Pons (tissue), 1 donor: ENCODE measurements at regions not wholly inside any gene's neighbourhood (a gene's known extent, or its start where the extent isn't known, plus 50 kb on each side); places are given as distances from the start of the nearest gene placed in this dataset.
A peak's percentile ranks its signal among the peaks of the same experiment; 100 is the strongest.

Source experiments
- DNase-seq: peaks from one replicate; pipeline ENCODE4 v3.0.0-alpha.2; 2016; ENCODE audit warnings: low spot score

DNA sequence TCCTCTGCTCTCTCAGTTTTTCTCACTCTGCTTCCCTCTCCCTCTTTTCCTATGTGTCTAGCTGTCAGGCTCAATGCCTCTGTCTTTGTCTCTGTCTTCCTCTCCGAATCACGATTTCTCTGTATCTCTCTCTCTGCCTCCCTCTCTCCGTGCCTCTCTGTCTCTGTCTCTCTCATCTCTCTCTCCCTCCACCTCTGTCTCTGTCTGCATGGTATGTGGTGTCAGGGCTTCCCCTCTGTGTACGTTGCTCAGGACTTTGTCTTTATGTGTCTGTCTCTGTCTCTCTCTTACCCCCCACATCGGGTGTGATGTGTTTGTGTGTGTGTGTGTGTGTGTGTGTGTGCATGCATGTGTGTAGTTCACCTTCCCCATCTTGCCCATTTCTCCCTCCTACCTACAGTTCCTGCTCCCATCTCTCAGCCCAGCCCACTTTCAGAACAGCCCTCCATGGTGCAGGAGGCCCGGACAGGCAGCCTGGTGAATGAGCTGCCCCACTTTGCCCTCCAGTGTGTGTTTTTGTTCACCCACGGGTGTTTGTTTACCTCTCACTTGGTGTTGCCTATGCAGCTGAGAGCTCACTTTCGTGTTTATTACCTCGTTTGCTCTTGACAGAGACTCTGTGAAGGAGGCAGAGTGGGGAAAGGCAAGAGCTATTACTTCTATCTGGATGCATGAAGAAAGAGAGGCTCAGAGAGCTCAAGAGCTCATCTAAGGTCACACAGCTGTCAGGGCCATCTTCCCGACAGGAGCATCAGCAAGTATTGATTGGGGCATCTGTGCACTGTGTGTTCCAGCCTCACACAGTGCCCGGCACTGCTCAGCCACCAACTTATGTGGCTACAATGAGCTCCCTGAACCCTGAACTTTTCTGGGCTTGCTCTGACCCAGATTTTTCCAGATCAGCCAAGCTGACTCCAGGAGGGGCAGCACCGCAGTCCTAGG is 163.5 kb upstream of the ZMIZ1 start:
- DNase-seq = no peak

GRCh38 chr10:78905957-78906308 is 162.8 kb upstream of the ZMIZ1 start:
- DNase-seq = peak; percentile 41

DNA sequence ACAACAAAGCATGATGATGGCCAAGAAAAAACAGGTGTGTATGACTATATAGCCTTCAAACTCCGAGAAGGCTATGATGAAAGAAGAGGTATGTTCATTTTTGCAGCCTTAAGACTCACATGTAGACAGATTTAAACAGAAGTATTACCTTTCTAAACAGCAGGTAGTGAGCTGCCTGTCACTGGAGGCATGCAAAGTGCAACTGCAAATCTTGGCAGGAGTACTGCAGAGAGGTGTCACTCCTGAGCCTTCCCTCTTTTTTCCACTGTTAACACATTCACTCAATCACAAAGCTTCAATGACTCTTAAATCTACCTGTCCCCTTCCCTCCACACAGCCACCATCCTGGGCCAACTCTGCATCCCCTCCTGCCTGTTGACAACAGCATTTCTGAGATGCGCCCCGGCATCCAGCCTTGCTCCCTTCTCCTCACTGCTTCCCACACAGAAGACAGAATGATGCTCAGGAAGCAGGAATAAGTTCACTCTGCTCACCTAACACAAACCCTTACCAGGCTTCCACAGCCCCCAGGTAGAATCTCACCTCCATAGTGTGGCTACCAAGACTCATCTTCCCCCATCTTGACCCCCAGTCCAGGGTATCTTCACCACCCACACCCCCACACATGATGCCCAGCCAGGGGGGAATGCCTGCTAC is 161.9 kb upstream of the ZMIZ1 start:
- DNase-seq = no peak

DNA sequence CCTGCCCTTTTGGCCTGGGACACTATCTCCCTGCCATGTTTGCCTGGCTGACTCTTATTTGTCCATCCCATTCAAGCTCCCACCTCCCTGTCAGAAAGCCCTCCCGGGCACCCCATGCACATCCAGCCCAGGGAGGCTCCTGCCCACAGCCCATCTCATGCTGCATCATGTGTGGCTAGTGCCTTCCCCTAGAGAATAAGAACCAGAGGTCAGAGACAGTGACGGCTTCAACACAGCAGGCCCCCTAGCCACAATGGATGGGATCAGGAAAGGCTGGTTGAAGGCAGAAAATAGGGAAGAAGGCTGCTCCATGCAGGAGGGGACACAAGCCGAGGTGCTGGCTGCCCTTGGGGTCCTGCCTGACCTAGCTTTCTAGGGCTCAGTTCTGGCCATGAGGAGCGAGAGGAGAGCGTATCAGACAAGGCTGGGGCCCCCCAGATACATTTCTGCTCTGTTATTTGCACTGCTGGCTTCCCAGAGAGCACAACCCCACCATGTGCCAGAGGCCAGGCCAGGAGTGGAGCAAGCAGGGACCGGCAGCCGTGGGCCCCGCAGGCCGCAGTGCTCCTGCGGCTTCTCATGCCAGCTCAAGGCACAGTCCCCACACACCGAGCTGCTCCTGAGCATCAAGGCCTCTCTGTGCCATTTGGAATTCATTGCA is 161.1 kb upstream of the ZMIZ1 start:
- no peak for DNase-seq

DNA sequence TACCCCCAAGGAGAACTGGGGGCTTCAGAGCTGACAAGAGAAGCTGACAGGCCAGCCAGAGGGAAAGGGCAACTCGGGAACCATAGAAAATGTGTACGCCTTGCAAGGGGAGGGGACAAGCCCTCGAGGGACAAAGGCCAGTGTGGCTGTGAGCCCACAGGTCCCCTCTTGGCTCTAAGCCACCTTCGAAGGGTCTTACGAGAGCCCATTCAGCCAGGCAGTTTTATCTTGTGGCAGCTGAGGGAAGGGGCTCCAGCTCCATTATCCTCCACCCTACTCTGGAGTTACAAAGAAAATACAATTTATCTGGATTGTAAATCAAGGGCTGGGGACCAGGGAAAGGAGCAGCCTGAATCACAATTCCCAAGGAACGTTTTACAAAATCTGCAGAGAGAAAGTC is 159.5 kb upstream of the ZMIZ1 start:
- DNase-seq = no peak

DNA sequence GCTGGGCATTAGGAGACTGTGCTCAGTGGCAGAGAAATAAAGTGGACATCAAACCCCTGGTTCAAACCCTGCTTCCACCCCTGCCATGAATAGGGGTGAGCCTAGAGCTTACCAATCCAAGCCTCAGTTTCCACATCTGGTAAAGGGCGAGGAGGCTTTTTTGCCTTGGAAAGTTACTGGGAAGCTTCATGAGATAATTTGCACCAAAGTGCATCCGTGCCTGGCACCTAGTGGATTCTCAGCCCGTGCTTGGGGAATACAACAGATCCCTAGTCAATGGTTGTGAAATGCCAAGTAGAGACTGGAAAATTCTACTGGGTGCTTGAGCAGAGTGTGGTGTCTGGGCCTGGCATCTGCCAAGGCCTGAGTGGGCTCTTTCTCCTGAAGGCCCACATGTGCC is 158.7 kb upstream of the ZMIZ1 start:
- DNase-seq = peak; percentile 46

- DNase-seq = no peak
These were observed 158.3 kb upstream of the ZMIZ1 start for GRCh38 chr10:78910476-78910875.

DNA sequence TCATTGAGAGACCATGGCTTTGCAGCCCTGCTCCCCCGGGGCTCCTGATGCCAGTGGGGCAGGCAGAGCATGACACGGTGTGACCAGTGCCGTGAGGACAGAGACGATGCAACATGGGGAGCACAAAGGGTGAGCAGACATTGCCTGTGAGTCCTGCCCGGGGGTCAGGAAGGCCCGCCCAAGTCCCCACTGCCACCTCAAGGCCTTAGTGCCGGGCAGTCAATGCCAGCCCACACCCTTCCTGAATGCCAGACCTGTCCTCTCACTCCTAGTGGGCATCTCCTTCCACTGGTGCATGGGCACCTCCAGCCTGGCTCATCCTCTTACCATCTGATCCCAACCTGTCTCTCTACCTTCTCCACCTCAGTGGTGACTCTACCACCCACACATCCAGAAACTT is 157.9 kb upstream of the ZMIZ1 start:
- no peak for DNase-seq

DNA sequence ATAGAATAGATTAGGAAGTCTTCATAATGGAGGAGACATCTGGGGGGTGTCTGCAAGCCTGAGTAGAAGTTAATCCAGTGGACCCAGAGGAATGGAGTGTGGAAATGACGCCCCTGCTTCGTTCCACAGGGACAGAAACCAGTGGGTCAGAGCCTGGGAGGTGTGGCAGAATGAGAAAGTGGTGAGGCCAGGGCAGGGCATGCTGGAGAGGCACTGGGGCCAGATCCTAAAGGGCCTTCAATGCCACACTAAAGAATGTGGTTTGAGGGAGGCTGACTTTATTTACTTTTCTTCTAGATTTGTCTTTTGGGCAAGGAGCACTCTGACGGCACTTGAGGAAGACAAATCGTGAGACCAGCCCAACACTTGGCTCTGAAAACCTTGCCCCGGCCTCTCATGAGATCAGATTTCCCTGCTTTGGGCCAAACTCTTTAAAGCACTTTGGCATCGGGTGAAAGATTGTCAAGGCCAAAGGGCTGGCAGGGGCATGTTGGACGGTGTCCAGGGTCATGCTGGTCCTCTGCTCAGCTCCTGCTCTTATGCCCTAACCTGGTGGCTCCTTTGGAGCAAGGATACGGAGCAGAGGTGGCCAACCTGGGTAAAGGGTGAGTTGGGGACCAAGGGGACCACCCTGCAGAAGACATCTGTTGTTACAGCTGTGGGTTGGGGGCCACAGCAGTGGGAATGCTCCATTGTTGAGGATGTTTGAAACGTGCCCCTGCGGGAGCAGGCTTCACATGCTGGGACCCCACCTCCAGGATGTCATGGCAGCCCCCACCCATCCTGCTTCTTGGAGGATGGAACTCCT is 157.0 kb upstream of the ZMIZ1 start:
- no peak for DNase-seq

GRCh38 chr10:78912361-78913218 is 156.2 kb upstream of the ZMIZ1 start:
- no peak for DNase-seq

DNA sequence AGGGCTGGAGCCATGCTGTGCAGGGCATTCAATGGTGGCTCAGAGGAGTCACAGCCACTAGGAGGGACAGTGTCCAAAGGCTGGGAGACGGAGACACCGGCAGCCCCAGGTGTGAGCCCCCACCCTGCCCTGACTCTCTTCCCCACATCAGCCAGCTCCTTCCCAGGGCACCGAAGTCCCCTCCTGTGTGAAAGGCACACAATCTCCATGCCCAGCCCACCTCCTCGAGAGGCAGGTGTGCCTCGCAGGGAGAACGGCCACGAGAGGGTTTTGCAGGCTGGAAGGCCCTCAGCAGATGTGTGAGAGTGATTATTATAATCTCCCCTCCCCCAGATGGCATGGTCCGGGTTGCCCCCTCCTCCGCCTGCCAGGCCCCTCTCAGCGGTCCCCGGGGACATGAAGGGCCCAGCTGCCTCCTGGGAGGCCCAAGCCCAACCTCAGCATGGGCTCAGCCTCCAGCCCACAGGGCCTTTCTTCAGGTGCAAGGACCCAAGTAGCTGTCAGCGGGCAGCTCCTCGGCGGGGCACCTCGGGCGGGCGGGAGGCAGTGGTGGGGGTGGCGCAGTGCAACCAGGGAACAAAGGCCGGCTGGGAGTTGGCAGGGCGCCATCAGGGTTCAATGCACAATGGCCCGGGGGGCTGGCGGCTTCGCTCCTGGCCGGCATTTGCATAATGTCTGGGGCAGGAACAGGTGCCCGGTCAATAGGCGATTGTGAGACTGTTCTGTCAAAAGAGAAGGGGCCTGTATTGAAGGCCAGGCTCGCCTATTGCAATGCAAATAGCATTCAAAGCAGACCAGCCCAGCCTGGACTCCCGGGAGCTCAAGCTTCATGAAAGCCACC is 155.3 kb upstream of the ZMIZ1 start:
- peak; percentile 99 for DNase-seq

DNA sequence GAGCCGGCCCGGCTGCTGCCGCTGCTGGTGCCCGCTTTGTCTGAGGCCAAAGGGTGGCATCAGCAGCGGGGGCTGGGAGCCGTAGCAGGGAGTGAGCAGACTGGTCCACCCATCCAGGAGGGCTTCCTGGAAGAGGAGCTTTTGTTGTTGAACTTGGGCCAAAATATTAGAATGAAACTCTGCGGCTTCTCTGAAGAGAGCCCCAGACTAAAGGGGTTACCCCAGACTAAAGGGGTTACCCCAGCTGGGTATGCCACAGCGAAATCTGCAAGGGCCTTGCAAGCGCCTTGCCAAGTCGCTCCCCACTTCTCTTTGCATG is 154.7 kb upstream of the ZMIZ1 start:
- DNase-seq = no peak

GRCh38 chr10:78914502-78915189 is 154.1 kb upstream of the ZMIZ1 start:
- DNase-seq = peak; percentile 34

DNA sequence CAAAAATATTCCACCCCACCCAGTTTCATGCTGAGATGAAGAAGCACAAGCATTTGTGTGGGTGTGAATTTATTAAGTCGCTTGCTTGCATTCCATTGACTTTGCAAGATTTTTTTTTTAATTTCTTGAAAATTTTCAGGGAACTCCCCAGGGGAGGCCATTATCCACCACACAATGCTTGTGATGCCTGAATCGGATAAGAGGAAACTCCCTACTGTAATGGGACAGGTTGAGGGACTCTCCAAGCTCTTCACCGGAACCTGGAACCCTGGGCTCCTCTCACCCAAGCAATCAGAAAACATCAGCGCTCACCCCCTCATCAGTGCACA is 153.6 kb upstream of the ZMIZ1 start:
- no peak for DNase-seq

DNA sequence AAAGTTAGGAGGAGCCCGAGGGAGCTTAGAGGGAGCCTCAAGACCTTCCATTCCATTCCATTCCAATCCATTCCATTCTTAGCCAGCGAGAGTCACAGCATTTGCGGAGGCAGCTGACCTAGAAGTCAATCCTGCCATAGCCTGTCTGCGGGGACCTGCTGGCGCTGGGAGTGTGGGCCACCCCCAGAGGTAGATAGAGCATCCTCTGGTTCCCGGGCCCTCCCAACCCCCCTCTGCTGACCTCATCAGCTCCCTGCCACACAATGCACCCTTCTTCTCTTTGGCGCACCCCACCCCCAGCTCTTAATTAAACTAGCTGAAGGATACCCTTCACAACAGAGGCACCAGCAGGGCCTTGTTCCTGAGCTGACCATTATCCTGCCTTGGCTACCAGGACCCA is 152.5 kb upstream of the ZMIZ1 start:
- peak; percentile 49 for DNase-seq

DNA sequence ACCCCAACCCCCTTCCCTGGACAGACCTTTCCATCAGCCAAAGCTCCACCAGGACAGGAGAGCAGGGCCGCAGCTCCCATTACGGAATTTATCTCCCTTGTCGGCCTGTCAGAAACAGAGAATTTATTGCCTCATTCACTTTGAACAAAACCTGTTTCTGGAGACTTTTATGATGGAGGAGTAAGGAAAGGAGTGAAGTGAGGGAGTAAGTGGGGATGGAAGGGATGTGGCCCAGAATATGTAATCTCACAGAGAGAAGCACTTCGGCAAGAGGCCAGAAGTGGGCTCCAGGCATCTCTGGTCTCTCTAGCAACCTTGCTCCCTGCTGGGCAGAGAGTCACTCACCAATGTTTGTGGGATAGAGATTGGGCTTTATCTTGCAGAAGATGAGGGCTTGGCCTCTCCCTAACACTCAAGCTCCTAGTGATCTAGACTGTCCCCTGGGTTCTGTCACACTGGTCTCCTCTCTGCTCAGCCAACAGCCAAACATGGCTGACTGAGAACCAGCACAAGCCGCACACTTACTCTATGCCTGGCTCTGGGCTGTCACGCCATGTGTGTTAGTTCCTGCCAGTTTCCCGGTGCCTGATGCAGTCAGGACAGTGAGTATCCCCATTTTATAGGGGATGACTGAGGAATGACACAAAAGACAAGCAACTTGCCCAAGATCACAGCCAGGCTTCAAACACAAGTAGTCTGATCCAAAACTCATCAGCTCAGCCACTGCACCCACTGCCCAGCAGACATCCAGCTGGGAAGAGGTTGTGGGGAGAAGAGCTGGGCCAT is 149.4 kb upstream of the ZMIZ1 start:
- DNase-seq = no peak

DNA sequence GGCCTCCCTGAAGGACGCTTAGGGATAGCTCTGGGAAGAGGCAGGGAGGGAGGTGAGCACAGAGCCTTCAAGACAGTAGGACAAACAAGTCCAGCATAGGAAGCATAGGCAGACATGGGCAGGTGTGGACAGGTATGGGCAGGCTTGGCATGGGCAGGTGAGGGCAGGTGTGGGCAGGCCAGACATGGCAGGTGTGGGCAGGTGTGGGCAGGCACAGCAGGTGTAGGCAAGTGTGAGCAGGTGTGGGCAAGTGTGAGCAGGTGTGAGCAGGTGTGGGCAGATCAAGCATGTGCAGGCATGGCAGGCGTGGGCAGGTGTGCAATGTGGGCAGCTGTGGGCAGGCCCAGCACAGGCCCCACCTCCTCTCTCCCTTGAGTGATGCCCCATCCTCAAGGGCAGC is 148.8 kb upstream of the ZMIZ1 start:
- no peak for DNase-seq

DNA sequence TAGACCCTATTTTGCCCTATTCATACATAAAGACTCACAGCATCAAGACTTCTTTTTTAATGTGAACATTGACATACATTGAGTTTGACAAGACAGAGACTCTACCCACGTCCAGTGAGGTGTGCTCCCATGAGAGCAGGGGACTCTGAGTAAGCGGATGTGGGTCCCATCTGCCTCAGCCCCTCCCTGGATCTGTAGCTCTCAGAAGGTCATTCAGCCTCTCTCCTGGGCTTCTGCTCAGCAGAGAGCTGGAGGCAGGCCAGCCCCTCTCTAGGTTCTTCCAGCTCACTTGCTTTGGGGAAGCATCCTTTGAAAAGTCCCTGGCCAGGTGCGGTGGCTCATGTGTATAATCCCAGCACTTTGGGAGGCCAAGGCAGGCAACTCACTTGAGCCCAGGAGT is 146.9 kb upstream of the ZMIZ1 start:
- DNase-seq = no peak

DNA sequence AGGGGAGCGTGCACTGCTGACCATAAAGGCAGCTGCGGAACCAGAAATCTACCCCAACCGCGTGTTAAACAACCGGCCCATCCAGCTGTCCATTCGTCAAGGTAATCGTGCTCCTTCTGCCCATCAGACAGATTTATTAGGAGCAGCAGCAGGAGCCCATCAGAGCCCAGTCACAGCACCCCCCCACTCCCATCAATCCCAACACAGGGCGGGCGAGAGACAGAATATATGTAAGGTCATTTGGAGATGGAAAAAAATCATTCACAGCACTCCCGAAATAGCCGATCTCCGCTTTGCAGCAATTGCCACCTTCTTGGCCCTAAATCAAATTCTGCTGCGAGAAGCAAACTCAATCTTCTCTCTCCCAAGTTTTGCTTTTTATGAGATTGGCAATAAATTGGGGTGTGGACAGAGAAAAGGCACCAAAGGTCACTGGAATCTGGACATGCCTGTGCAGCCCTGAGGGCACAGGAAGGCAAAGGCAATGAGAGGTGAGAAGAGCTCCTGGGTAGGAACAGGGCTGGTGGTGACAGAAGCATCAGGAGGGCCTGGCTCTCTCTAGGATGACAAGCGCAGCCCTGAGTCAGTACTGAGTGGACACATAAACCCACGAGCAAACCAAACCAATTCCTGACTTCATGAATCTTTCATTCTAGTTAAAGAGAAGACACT is 145.0 kb upstream of the ZMIZ1 start:
- no peak for DNase-seq
